ENCODE measurements at regions not wholly inside any gene's neighbourhood (a gene's known extent, or its start where the extent isn't known, plus 50 kb on each side); places are given as distances from the start of the nearest gene placed in this dataset.

DNA sequence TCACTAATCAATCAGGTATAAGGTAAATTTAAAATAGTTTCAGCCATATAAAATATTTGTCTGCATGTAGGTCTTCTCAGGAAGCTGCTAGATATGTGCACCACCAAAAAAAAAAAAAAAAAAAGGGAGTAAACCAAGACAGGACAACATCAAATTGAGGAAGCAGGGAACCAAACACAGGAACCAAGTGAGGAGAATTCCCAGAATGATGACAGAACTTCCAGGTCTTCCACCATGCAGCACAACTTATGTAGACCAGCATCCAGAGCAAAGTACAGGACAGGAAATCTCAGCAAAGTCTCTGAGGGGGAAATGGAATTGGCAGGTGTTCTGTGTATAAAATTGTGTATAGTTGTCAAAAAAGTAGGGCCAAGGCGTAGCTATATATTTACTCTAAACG lies 101.2 kb upstream of the CTSC start:
- TF ChIP-seq, protein P1, sequence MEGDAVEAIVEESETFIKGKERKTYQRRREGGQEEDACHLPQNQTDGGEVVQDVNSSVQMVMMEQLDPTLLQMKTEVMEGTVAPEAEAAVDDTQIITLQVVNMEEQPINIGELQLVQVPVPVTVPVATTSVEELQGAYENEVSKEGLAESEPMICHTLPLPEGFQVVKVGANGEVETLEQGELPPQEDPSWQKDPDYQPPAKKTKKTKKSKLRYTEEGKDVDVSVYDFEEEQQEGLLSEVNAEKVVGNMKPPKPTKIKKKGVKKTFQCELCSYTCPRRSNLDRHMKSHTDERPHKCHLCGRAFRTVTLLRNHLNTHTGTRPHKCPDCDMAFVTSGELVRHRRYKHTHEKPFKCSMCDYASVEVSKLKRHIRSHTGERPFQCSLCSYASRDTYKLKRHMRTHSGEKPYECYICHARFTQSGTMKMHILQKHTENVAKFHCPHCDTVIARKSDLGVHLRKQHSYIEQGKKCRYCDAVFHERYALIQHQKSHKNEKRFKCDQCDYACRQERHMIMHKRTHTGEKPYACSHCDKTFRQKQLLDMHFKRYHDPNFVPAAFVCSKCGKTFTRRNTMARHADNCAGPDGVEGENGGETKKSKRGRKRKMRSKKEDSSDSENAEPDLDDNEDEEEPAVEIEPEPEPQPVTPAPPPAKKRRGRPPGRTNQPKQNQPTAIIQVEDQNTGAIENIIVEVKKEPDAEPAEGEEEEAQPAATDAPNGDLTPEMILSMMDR (IDR thresholded peaks at IDR 0.05): no peak
- TF ChIP-seq POLR2A (IDR thresholded peaks at IDR 0.05): no peak
